BJ (cell line): ENCODE measurements at regions not wholly inside any gene's neighbourhood (a gene's known extent, or its start where the extent isn't known, plus 50 kb on each side); places are given as distances from the start of the nearest gene placed in this dataset.

Experiments
- CTCF ChIA-PET: fragments of 350-600 bp; formaldehyde crosslinking; extraction: SDS; loops from one replicate; lab custom pipeline; 2021; ENCODE audit warnings: antibody characterized with exemption, inconsistent platforms; lab: Yijun Ruan, JAX
- POLR2A ChIA-PET: fragments of 300-600 bp; sonication (Branson Sonifier 250); formaldehyde crosslinking; extraction: SDS; loops from one replicate; lab custom pipeline; 2021; ENCODE audit warnings: antibody characterized with exemption; lab: Charles Lee
- DNase-seq: peaks from one replicate; pipeline ENCODE4 v3.0.0-alpha.2; 2011; ENCODE audit warnings: low read depth
- H3K27me3 ChIP-seq: 2 replicates; pipeline ENCODE4 v1.6.0; 2011; ENCODE audit warnings: low read length; ENCODE audit not compliant: control insufficient read depth, insufficient read depth
- H3K36me3 ChIP-seq: 2 replicates; pipeline ENCODE4 v1.5.1; 2011; ENCODE audit warnings: low read length; ENCODE audit not compliant: control insufficient read depth, insufficient read depth
- H3K4me3 ChIP-seq: 2 replicates; pipeline ENCODE4 v1.5.1; 2011; ENCODE audit warnings: low read depth, mild to moderate bottlenecking, control low read depth, low read length
- CTCF ChIP-seq: IDR thresholded peaks from 2 replicates; pipeline ENCODE4 v1.5.1; 2011; ENCODE audit warnings: low read depth, mild to moderate bottlenecking, control low read depth, inconsistent platforms, low read length, moderate library complexity; ENCODE audit not compliant: insufficient read depth

GRCh38 chr21:31520561-31521098, 138.9 kb upstream of the SOD1 start:
- CTCF ChIA-PET = no interaction called here

GRCh38 chr21:31518580-31518979, 140.9 kb upstream of the SOD1 start:
- TF ChIP-seq CTCF = no peak
- Histone ChIP-seq H3K4me3 (no peak overlapping the region), H3K36me3 (no peaks in the 10 kb centered on the region), H3K27me3 (no peaks in the 10 kb centered on the region)
- DNase-seq = no peak
- CTCF ChIA-PET = no interaction called here
- POLR2A ChIA-PET = no interaction called here

More at GRCh38 chr21:31520561-31521098, 138.9 kb upstream of the SOD1 start:
- no peak for DNase-seq
- Histone ChIP-seq H3K36me3 (no peaks in the 10 kb centered on the region), H3K27me3 (no peaks in the 10 kb centered on the region), H3K4me3 (no peak overlapping the region)
- TF ChIP-seq CTCF = no peak
- POLR2A ChIA-PET = no interaction called here

- no peak for DNase-seq
- Histone ChIP-seq H3K4me3 (no peak overlapping the region), H3K36me3 (no peaks in the 10 kb centered on the region), H3K27me3 (no peaks in the 10 kb centered on the region)
- no peak for TF ChIP-seq CTCF
- POLR2A ChIA-PET = no interaction called here
- CTCF ChIA-PET = no interaction called here
Observed at GRCh38 chr21:31517664-31518414, 141.7 kb upstream of the SOD1 start.

- CTCF ChIA-PET = no interaction called here
Observed at GRCh38 chr21:31515253-31515652, 144.2 kb upstream of the SOD1 start.

More at GRCh38 chr21:31515253-31515652, 144.2 kb upstream of the SOD1 start:
- POLR2A ChIA-PET = interaction anchor here (0.6 kb wide), 1 partner anchor 960 kb away, joined by 4 read pairs; no protein-coding TSS in a partner anchor
- Histone ChIP-seq H3K27me3 (no peaks in the 10 kb centered on the region), H3K4me3 (no peak overlapping the region), H3K36me3 (no peaks in the 10 kb centered on the region)
- TF ChIP-seq CTCF = no peak
- no peak for DNase-seq
